PC-3 (cell line): ENCODE measurements at regions not wholly inside any gene's neighbourhood (a gene's known extent, or its start where the extent isn't known, plus 50 kb on each side); places are given as distances from the start of the nearest gene placed in this dataset.

Experiments
- CTCF ChIP-seq: fragments of 300-600 bp; sonication (generic); conservative IDR thresholded peaks from 2 replicates; pipeline ENCODE4 v1.5.1; 2017; ENCODE audit warnings: antibody characterized with exemption, low read depth, mild to moderate bottlenecking, low read length
- EZH2 ChIP-seq: fragments of 300-600 bp; sonication (generic); IDR thresholded peaks from one replicate; pipeline ENCODE4 v1.6.1; 2017; ENCODE audit warnings: antibody characterized with exemption, mild to moderate bottlenecking, low read length; ENCODE audit not compliant: unreplicated experiment

- TF ChIP-seq CTCF, result no peak
- TF ChIP-seq EZH2, result no peak
These were observed 486.7 kb upstream of the ADAMTS16 start for GRCh38 chr5:4653475-4653874.
